ENCODE measurements at regions not wholly inside any gene's neighbourhood (a gene's known extent, or its start where the extent isn't known, plus 50 kb on each side); places are given as distances from the start of the nearest gene placed in this dataset.

DNA sequence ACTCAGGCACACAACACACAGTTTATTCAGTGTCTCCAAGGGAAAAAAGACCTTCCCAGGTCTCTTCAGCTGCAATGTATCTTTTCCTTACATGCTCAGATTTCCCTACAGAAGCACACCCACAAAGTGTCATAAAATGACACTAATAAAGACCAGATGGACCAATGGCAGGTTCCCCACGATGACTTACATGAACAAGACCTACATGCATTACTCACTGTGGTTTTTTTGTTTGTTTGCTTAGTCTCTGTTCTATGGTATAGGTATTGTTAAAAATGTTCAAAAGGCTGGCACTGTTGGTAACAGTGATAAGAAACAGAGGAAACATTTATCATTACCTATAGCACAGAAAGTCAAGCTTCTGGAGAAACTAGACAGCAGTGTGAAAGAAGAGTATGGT, 318.2 kb upstream of the TMCO5A start:
- DNase-seq (ENCODE audit: low spot score) (no peak), ATAC-seq (no peak)
- H3K4me1 Mint-ChIP-seq, result peaks cover 10% of the 10 kb centered on the region; the same call in 2 of the 3 replicates
- H3F3A ChIP-seq (replicated peaks; ENCODE audit: low read depth), result no peaks in the 10 kb centered on the region
- peaks cover 15% of the 10 kb centered on the region; the same call in 1 of the 2 replicates for H3K27me3 ChIP-seq (ENCODE audit: insufficient read depth)
- no peak for TF ChIP-seq POLR2AphosphoS5 (IDR thresholded peaks at IDR 0.05; ENCODE audit: low read depth)
- TF ChIP-seq, protein P1, sequence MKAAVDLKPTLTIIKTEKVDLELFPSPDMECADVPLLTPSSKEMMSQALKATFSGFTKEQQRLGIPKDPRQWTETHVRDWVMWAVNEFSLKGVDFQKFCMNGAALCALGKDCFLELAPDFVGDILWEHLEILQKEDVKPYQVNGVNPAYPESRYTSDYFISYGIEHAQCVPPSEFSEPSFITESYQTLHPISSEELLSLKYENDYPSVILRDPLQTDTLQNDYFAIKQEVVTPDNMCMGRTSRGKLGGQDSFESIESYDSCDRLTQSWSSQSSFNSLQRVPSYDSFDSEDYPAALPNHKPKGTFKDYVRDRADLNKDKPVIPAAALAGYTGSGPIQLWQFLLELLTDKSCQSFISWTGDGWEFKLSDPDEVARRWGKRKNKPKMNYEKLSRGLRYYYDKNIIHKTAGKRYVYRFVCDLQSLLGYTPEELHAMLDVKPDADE (IDR thresholded peaks at IDR 0.05), result no peak
- TF ChIP-seq, protein P2, sequence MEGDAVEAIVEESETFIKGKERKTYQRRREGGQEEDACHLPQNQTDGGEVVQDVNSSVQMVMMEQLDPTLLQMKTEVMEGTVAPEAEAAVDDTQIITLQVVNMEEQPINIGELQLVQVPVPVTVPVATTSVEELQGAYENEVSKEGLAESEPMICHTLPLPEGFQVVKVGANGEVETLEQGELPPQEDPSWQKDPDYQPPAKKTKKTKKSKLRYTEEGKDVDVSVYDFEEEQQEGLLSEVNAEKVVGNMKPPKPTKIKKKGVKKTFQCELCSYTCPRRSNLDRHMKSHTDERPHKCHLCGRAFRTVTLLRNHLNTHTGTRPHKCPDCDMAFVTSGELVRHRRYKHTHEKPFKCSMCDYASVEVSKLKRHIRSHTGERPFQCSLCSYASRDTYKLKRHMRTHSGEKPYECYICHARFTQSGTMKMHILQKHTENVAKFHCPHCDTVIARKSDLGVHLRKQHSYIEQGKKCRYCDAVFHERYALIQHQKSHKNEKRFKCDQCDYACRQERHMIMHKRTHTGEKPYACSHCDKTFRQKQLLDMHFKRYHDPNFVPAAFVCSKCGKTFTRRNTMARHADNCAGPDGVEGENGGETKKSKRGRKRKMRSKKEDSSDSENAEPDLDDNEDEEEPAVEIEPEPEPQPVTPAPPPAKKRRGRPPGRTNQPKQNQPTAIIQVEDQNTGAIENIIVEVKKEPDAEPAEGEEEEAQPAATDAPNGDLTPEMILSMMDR (conservative IDR thresholded peaks at IDR 0.05; ENCODE audit: low read depth in 2 of 2), result no peak
- TF ChIP-seq, protein P3, sequence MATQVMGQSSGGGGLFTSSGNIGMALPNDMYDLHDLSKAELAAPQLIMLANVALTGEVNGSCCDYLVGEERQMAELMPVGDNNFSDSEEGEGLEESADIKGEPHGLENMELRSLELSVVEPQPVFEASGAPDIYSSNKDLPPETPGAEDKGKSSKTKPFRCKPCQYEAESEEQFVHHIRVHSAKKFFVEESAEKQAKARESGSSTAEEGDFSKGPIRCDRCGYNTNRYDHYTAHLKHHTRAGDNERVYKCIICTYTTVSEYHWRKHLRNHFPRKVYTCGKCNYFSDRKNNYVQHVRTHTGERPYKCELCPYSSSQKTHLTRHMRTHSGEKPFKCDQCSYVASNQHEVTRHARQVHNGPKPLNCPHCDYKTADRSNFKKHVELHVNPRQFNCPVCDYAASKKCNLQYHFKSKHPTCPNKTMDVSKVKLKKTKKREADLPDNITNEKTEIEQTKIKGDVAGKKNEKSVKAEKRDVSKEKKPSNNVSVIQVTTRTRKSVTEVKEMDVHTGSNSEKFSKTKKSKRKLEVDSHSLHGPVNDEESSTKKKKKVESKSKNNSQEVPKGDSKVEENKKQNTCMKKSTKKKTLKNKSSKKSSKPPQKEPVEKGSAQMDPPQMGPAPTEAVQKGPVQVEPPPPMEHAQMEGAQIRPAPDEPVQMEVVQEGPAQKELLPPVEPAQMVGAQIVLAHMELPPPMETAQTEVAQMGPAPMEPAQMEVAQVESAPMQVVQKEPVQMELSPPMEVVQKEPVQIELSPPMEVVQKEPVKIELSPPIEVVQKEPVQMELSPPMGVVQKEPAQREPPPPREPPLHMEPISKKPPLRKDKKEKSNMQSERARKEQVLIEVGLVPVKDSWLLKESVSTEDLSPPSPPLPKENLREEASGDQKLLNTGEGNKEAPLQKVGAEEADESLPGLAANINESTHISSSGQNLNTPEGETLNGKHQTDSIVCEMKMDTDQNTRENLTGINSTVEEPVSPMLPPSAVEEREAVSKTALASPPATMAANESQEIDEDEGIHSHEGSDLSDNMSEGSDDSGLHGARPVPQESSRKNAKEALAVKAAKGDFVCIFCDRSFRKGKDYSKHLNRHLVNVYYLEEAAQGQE (IDR thresholded peaks at IDR 0.05; ENCODE audit: unreplicated experiment), result no peak
- TF ChIP-seq NANOG (IDR thresholded peaks at IDR 0.05; ENCODE audit: borderline replicate concordance), result no peak
- TF ChIP-seq EZH2 (IDR thresholded peaks at IDR 0.05; ENCODE audit: low read depth, unreplicated experiment), result no peak
- no peak for TF ChIP-seq EZH2phosphoT487 (IDR thresholded peaks at IDR 0.05; ENCODE audit: unreplicated experiment)
- TF ChIP-seq JUNB (IDR thresholded peaks at IDR 0.05; ENCODE audit: unreplicated experiment), result no peak
- TF ChIP-seq ZNF331 (CRISPR knock-in tag; IDR thresholded peaks at IDR 0.05; ENCODE audit: low read depth), result no peak
- TF ChIP-seq, protein P4, sequence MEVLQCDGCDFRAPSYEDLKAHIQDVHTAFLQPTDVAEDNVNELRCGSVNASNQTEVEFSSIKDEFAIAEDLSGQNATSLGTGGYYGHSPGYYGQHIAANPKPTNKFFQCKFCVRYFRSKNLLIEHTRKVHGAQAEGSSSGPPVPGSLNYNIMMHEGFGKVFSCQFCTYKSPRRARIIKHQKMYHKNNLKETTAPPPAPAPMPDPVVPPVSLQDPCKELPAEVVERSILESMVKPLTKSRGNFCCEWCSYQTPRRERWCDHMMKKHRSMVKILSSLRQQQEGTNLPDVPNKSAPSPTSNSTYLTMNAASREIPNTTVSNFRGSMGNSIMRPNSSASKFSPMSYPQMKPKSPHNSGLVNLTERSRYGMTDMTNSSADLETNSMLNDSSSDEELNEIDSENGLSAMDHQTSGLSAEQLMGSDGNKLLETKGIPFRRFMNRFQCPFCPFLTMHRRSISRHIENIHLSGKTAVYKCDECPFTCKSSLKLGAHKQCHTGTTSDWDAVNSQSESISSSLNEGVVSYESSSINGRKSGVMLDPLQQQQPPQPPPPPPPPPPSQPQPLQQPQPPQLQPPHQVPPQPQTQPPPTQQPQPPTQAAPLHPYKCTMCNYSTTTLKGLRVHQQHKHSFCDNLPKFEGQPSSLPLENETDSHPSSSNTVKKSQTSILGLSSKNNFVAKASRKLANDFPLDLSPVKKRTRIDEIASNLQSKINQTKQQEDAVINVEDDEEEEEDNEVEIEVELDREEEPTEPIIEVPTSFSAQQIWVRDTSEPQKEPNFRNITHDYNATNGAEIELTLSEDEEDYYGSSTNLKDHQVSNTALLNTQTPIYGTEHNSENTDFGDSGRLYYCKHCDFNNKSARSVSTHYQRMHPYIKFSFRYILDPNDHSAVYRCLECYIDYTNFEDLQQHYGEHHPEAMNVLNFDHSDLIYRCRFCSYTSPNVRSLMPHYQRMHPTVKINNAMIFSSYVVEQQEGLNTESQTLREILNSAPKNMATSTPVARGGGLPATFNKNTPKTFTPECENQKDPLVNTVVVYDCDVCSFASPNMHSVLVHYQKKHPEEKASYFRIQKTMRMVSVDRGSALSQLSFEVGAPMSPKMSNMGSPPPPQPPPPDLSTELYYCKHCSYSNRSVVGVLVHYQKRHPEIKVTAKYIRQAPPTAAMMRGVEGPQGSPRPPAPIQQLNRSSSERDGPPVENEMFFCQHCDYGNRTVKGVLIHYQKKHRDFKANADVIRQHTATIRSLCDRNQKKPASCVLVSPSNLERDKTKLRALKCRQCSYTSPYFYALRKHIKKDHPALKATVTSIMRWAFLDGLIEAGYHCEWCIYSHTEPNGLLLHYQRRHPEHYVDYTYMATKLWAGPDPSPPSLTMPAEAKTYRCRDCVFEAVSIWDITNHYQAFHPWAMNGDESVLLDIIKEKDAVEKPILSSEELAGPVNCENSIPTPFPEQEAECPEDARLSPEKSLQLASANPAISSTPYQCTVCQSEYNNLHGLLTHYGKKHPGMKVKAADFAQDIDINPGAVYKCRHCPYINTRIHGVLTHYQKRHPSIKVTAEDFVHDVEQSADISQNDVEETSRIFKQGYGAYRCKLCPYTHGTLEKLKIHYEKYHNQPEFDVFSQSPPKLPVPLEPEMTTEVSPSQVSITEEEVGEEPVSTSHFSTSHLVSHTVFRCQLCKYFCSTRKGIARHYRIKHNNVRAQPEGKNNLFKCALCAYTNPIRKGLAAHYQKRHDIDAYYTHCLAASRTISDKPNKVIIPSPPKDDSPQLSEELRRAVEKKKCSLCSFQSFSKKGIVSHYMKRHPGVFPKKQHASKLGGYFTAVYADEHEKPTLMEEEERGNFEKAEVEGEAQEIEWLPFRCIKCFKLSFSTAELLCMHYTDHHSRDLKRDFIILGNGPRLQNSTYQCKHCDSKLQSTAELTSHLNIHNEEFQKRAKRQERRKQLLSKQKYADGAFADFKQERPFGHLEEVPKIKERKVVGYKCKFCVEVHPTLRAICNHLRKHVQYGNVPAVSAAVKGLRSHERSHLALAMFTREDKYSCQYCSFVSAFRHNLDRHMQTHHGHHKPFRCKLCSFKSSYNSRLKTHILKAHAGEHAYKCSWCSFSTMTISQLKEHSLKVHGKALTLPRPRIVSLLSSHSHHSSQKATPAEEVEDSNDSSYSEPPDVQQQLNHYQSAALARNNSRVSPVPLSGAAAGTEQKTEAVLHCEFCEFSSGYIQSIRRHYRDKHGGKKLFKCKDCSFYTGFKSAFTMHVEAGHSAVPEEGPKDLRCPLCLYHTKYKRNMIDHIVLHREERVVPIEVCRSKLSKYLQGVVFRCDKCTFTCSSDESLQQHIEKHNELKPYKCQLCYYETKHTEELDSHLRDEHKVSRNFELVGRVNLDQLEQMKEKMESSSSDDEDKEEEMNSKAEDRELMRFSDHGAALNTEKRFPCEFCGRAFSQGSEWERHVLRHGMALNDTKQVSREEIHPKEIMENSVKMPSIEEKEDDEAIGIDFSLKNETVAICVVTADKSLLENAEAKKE (CRISPR knock-in tag; IDR thresholded peaks at IDR 0.05), result no peak
- no peak for TF ChIP-seq ZNF114 (CRISPR knock-in tag; IDR thresholded peaks at IDR 0.05)
- no peak overlapping the region for H3K4me2 ChIP-seq
- no peaks in the 10 kb centered on the region for H3K9me3 Mint-ChIP-seq
- H3K4me1 ChIP-seq (ENCODE audit: insufficient read depth), result no peaks in the 10 kb centered on the region
- no peak overlapping the region for H3K27ac Mint-ChIP-seq
- no peak overlapping the region for H2AFZ ChIP-seq
- H3K27ac ChIP-seq (ENCODE audit: low read depth), result no peak overlapping the region
- H3K4me3 ChIP-seq, result no peak overlapping the region
- H3K36me3 ChIP-seq (ENCODE audit: insufficient read depth), result no peaks in the 10 kb centered on the region
- no peaks in the 10 kb centered on the region for H3K9me2 ChIP-seq (ENCODE audit: insufficient read depth)
- H4K20me1 ChIP-seq (replicated peaks; ENCODE audit: insufficient read depth), result no peaks in the 10 kb centered on the region
- H3K4me3 Mint-ChIP-seq, result no peak overlapping the region
- no peaks in the 10 kb centered on the region for H3K79me2 ChIP-seq (replicated peaks; ENCODE audit: insufficient read depth)
- no peaks in the 10 kb centered on the region for H3K36me3 Mint-ChIP-seq (ENCODE audit: low read depth)
- peaks cover 5% of the 10 kb centered on the region for H3K27me3 Mint-ChIP-seq (ENCODE audit: insufficient read depth, low read depth, poor library complexity)

Data from GM23338 (cell line).